SK-N-SH (cell line): ENCODE measurements at regions not wholly inside any gene's neighbourhood (a gene's known extent, or its start where the extent isn't known, plus 50 kb on each side); places are given as distances from the start of the nearest gene placed in this dataset.

Source experiments
- CTCF ChIA-PET: fragments of 300-600, 350-600 bp; formaldehyde crosslinking; extraction: SDS; loops from one replicate; lab custom pipeline; 2021; lab: Yijun Ruan, JAX
- POLR2A ChIA-PET: fragments of 350-600 bp; sonication (Branson Sonifier 250); formaldehyde crosslinking; extraction: SDS; loops from one replicate; lab custom pipeline; 2020; ENCODE audit warnings: antibody characterized with exemption, inconsistent platforms; lab: Yijun Ruan, JAX
- DNase-seq: peaks from one replicate; pipeline ENCODE4 v3.0.0; 2012
- H2AFZ ChIP-seq: fragments of 200-600 bp; sonication (generic); 2 replicates; pipeline ENCODE4 v1.8.1; 2016; ENCODE audit warnings: antibody characterized with exemption, mild to moderate bottlenecking, low read depth
- H3F3A ChIP-seq: fragments of 200-600 bp; sonication (generic); replicated peaks from 2 replicates; pipeline ENCODE3; 2016; ENCODE audit warnings: antibody characterized with exemption, mild to moderate bottlenecking; ENCODE audit not compliant: insufficient read depth
- H3K27ac ChIP-seq, 2 experiments: fragments of 200-500 bp in 1 of 2; fragments of 200-600 bp in 1 of 2; sonication (Bioruptor generic) in 1 of 2; sonication (generic), shearing (Covaris generic) in 1 of 2; 2 replicates each; pipeline versions ENCODE4 v1.5.1 to v1.6.1; 2014 to 2016; ENCODE audit warnings: low read depth in 2 of 2, inconsistent platforms in 1 of 2, low read length in 1 of 2, mild to moderate bottlenecking in 1 of 2, mixed read lengths in 1 of 2
- H3K27me3 ChIP-seq: fragments of 200-600 bp; sonication (generic), shearing (Covaris generic); 2 replicates; pipeline ENCODE4 v1.6.1; 2016; ENCODE audit warnings: mixed run types; ENCODE audit not compliant: insufficient read depth
- H3K36me3 ChIP-seq, 2 experiments: fragments of 200-500 bp in 1 of 2; fragments of 200-600 bp in 1 of 2; sonication (Bioruptor generic) in 1 of 2; sonication (generic) in 1 of 2; replicated peaks in 1 of 2; 2 replicates each; pipeline versions ENCODE3 to v1.5.1; 2014 to 2016; ENCODE audit warnings: low read length in 1 of 2, mild to moderate bottlenecking in 1 of 2; ENCODE audit not compliant: insufficient read depth in 2 of 2, control insufficient read depth in 1 of 2
- H3K4me1 ChIP-seq, 2 experiments: fragments of 200-500 bp in 1 of 2; fragments of 200-600 bp in 1 of 2; sonication (Bioruptor generic) in 1 of 2; sonication (generic), shearing (Covaris generic) in 1 of 2; 2 replicates each; pipeline versions ENCODE4 v1.5.1 to v1.6.1; 2014 to 2016; ENCODE audit warnings: low read depth in 1 of 2, low read length in 1 of 2, mixed run types in 1 of 2; ENCODE audit not compliant: insufficient read depth in 2 of 2, control insufficient read depth in 1 of 2
- H3K4me2 ChIP-seq: fragments of 200-600 bp; sonication (generic), shearing (Covaris generic); 2 replicates; pipeline ENCODE4 v1.6.1; 2017; ENCODE audit warnings: mixed run types
- H3K4me3 ChIP-seq, 2 experiments: fragments of 200-500 bp in 1 of 2; fragments of 200-600 bp in 1 of 2; sonication (Bioruptor generic) in 1 of 2; sonication (generic), shearing (Covaris generic) in 1 of 2; 2 replicates each; pipeline versions ENCODE4 v1.5.1 to v1.8.1; 2014 to 2016; ENCODE audit warnings: low read depth in 2 of 2, inconsistent platforms in 1 of 2, low read length in 1 of 2, mild to moderate bottlenecking in 1 of 2, mixed read lengths in 1 of 2, moderate library complexity in 1 of 2
- H3K79me2 ChIP-seq: fragments of 200-600 bp; sonication (generic); 2 replicates; pipeline ENCODE4 v1.8.1; 2017; ENCODE audit warnings: mild to moderate bottlenecking; ENCODE audit not compliant: insufficient read depth
- H3K9ac ChIP-seq: fragments of 200-600 bp; sonication (generic); 2 replicates; pipeline ENCODE4 v1.6.1; 2017; ENCODE audit warnings: mixed run types
- H3K9me2 ChIP-seq: fragments of 200-600 bp; sonication (generic); 2 replicates; pipeline ENCODE4 v1.6.1; 2017; ENCODE audit warnings: mixed run types
- H3K9me3 ChIP-seq: fragments of 200-600 bp; sonication (generic); 2 replicates; pipeline ENCODE4 v1.6.1; 2017; ENCODE audit warnings: mixed run types, mild to moderate bottlenecking, moderate library complexity
- H4K20me1 ChIP-seq: fragments of 200-600 bp; sonication (generic); 2 replicates; pipeline ENCODE4 v1.6.1; 2017; ENCODE audit warnings: mild to moderate bottlenecking, mixed run types; ENCODE audit not compliant: insufficient read depth
- ELF1 ChIP-seq: IDR thresholded peaks from 2 replicates; pipeline ENCODE4 v1.4.0; 2012
- EP300 ChIP-seq, 2 experiments: IDR thresholded peaks; 2 replicates each; pipeline versions ENCODE4 v1.4.0 to v1.6.1; 2012; ENCODE audit warnings: borderline replicate concordance in 1 of 2, low read depth in 1 of 2, low read length in 1 of 2
- FOSL2 ChIP-seq: IDR thresholded peaks from 2 replicates; pipeline ENCODE4 v1.4.0; 2012; ENCODE audit warnings: low read depth, mild to moderate bottlenecking, moderate library complexity, borderline replicate concordance
- FOXJ3 ChIP-seq: sonication (generic); formaldehyde crosslinking; IDR thresholded peaks from 2 replicates; pipeline ENCODE4 v1.5.1; 2020; ENCODE audit warnings: mild to moderate bottlenecking, missing genetic modification reagents
- FOXM1 ChIP-seq: IDR thresholded peaks from 2 replicates; pipeline ENCODE4 v1.4.0; 2012; ENCODE audit warnings: low read depth, mild to moderate bottlenecking
- MXI1 ChIP-seq: IDR thresholded peaks from 2 replicates; pipeline ENCODE4 v1.6.1; 2012; ENCODE audit warnings: mild to moderate bottlenecking, low read depth, low read length, improper control_type of control experiment
- RFX5 ChIP-seq: IDR thresholded peaks from 2 replicates; pipeline ENCODE4 v1.6.1; 2012; ENCODE audit warnings: mild to moderate bottlenecking, improper control_type of control experiment, low read length
- YY1 ChIP-seq: IDR thresholded peaks from 2 replicates; pipeline ENCODE4 v1.4.0; 2012; ENCODE audit warnings: low read depth, mild to moderate bottlenecking
- WGBS: methylation state at CpG from one replicate; pipeline ENCODE4 v1.1.6; 2017; ENCODE audit warnings: low lambda C conversion rate; 5-methylcytosine and 5-hydroxymethylcytosine counted together
- TF ChIP-seq, protein P1 (sequence below): IDR thresholded peaks from 2 replicates; pipeline ENCODE4 v1.4.0; 2012; ENCODE audit warnings: low read depth, borderline replicate concordance
- TF ChIP-seq, protein P2 (sequence below): fragments of 150-350 bp; IDR thresholded peaks from 2 replicates; pipeline ENCODE4 v1.6.1; 2017; ENCODE audit warnings: antibody characterized with exemption, low read length, low read depth, borderline replicate concordance
- TF ChIP-seq, protein P3 (sequence below): fragments of 200-600 bp; sonication (generic); IDR thresholded peaks from 2 replicates; pipeline ENCODE4 v1.6.1; 2017; ENCODE audit warnings: antibody characterized with exemption, mild to moderate bottlenecking, moderate library complexity
- TF ChIP-seq, protein P4 (sequence below): IDR thresholded peaks from 2 replicates; pipeline ENCODE4 v1.4.0; 2012; ENCODE audit warnings: low read depth

GRCh38 chr2:120450196-120450820 lies 104.4 kb downstream of the INHBB start (continued):
- TF ChIP-seq, protein P1, sequence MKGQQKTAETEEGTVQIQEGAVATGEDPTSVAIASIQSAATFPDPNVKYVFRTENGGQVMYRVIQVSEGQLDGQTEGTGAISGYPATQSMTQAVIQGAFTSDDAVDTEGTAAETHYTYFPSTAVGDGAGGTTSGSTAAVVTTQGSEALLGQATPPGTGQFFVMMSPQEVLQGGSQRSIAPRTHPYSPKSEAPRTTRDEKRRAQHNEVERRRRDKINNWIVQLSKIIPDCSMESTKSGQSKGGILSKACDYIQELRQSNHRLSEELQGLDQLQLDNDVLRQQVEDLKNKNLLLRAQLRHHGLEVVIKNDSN = no peak
- no peak for TF ChIP-seq FOXJ3 (CRISPR knock-in tag)

- H3K4me2 ChIP-seq = no peak overlapping the region
- H3K9me3 ChIP-seq = no peaks in the 10 kb centered on the region
- WGBS = 50% methylated on average over 3 of the region's 6 CpGs
- H3K27ac ChIP-seq = no peak overlapping the region
- H4K20me1 ChIP-seq = no peaks in the 10 kb centered on the region
- H3K9ac ChIP-seq = no peak overlapping the region
- ChIA-PET POLR2A (no interaction called here), CTCF (no interaction called here)
- H3F3A ChIP-seq = no peaks in the 10 kb centered on the region
- no peak for TF ChIP-seq ELF1
- no peak for TF ChIP-seq EP300 (IDR thresholded peaks at IDR 0.05; ENCODE audit: borderline replicate concordance in 1 of 2, low read depth in 1 of 2, low read length in 1 of 2)
- TF ChIP-seq, protein P1 = no peak
- TF ChIP-seq YY1 = no peak
- TF ChIP-seq, protein P2, sequence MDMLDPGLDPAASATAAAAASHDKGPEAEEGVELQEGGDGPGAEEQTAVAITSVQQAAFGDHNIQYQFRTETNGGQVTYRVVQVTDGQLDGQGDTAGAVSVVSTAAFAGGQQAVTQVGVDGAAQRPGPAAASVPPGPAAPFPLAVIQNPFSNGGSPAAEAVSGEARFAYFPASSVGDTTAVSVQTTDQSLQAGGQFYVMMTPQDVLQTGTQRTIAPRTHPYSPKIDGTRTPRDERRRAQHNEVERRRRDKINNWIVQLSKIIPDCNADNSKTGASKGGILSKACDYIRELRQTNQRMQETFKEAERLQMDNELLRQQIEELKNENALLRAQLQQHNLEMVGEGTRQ = no peak
- TF ChIP-seq FOXM1 = no peak
- TF ChIP-seq FOSL2 = no peak
- no peak for TF ChIP-seq RFX5
- no peaks in the 10 kb centered on the region for H3K79me2 ChIP-seq
- H3K9me2 ChIP-seq = no peaks in the 10 kb centered on the region
- H2AFZ ChIP-seq = no peak overlapping the region
- no peak for DNase-seq
- H3K4me1 ChIP-seq = 0 out of 4 replicates have a peak, but pooled peaks cover 0 to 5% of the 10 kb centered on the region in 2 experiments
- H3K4me3 ChIP-seq = no peak overlapping the region
- 0 out of 2 replicates have a peak, but pooled peaks cover 7% of the 10 kb centered on the region for H3K27me3 ChIP-seq
- no peaks in the 10 kb centered on the region for H3K36me3 ChIP-seq
Measured at GRCh38 chr2:120451334-120451733, 105.4 kb downstream of the INHBB start.

GRCh38 chr2:120452131-120452530 lies 106.2 kb downstream of the INHBB start:
- CTCF ChIA-PET = interaction anchor here (1.5 kb wide), 1 partner anchor 11 kb away, joined by 5 read pairs; no protein-coding TSS in a partner anchor
- H3K79me2 ChIP-seq = no peaks in the 10 kb centered on the region
- H3K27me3 ChIP-seq = 0 out of 2 replicates have a peak, but pooled peaks cover 7% of the 10 kb centered on the region
- H3K4me3 ChIP-seq = no peak overlapping the region
- no peak overlapping the region for H3K4me2 ChIP-seq
- H3K36me3 ChIP-seq = no peaks in the 10 kb centered on the region
- no peak overlapping the region for H3K9ac ChIP-seq
- H3K4me1 ChIP-seq = 0 out of 4 replicates have a peak, but pooled peaks cover 0 to 5% of the 10 kb centered on the region in 2 experiments
- POLR2A ChIA-PET = no interaction called here
- no peaks in the 10 kb centered on the region for H4K20me1 ChIP-seq
- H2AFZ ChIP-seq = no peak overlapping the region
- H3F3A ChIP-seq = no peaks in the 10 kb centered on the region
- DNase-seq = no peak
- H3K9me2 ChIP-seq = no peaks in the 10 kb centered on the region
- 30% methylated on average over 7 of the region's 7 CpGs for WGBS
- no peak overlapping the region for H3K27ac ChIP-seq
- TF ChIP-seq FOXM1 = no peak
- no peak for TF ChIP-seq MXI1
- TF ChIP-seq, protein P3, sequence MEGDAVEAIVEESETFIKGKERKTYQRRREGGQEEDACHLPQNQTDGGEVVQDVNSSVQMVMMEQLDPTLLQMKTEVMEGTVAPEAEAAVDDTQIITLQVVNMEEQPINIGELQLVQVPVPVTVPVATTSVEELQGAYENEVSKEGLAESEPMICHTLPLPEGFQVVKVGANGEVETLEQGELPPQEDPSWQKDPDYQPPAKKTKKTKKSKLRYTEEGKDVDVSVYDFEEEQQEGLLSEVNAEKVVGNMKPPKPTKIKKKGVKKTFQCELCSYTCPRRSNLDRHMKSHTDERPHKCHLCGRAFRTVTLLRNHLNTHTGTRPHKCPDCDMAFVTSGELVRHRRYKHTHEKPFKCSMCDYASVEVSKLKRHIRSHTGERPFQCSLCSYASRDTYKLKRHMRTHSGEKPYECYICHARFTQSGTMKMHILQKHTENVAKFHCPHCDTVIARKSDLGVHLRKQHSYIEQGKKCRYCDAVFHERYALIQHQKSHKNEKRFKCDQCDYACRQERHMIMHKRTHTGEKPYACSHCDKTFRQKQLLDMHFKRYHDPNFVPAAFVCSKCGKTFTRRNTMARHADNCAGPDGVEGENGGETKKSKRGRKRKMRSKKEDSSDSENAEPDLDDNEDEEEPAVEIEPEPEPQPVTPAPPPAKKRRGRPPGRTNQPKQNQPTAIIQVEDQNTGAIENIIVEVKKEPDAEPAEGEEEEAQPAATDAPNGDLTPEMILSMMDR = no peak
- TF ChIP-seq, protein P4, sequence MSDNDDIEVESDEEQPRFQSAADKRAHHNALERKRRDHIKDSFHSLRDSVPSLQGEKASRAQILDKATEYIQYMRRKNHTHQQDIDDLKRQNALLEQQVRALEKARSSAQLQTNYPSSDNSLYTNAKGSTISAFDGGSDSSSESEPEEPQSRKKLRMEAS = no peak
- no peak for TF ChIP-seq ELF1
- no peaks in the 10 kb centered on the region for H3K9me3 ChIP-seq
